ENCODE measurements at regions not wholly inside any gene's neighbourhood (a gene's known extent, or its start where the extent isn't known, plus 50 kb on each side); places are given as distances from the start of the nearest gene placed in this dataset.

DNA sequence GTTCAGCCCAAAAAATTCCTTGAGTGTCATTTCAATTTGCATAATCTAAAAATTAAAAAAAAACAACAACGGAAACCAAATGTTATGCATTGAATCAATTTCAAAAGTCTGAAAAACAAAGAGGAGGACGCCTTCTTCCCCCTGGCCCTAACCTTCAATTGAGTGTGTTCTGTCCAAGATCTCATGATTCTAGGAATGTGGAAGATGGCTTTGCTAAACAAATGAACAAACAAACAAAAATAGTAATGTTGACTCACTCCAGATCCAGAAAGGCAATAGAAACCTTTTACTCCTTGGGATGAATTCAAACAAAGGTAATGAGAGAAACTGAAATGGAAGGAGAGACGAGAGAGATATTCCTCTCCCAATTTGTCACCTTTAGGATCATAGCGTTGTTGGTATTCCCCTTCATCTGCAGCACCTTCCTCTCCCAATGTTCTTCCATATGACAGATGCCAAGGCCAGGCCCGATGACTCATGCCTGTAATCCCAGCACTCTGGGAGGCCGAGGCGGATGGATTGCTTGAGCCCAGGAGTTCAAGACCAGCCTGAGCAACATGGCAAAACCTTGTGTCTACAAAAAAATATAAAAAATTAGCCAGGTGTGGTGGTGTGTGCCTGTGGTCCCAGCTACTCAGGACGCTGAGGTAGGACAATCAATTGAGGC lies 109.2 kb upstream of the ADGRF1 start:
- TF ChIP-seq ZNF274 (IDR thresholded peaks at IDR 0.05; ENCODE audit: low read depth, low read length) (no peak), YY1 (IDR thresholded peaks at IDR 0.05; ENCODE audit: insufficient read depth, insufficient read length) (no peak), SUZ12 (IDR thresholded peaks at IDR 0.05; ENCODE audit: extremely low read depth, insufficient read depth, insufficient read length) (no peak)
